ENCODE measurements at regions not wholly inside any gene's neighbourhood (a gene's known extent, or its start where the extent isn't known, plus 50 kb on each side); places are given as distances from the start of the nearest gene placed in this dataset.
A peak's percentile ranks its signal among the peaks of the same experiment; 100 is the strongest.
"Not testable (repeated sequence)": the region's sequence is repeated elsewhere in the genome, so short reads cannot be mapped to it uniquely, and the experiment has no call there.

- CTCF ChIA-PET: no interaction called here
Measured at GRCh38 chr7:67882843-67883242, 886.2 kb downstream of the TYW1 start.

GRCh38 chr7:67890316-67890715, 893.7 kb downstream of the TYW1 start:
- Mint-ChIP-seq H3K27me3 (no peaks in the 10 kb centered on the region), H3K4me1 (no peaks in the 10 kb centered on the region), H3K36me3 (no peaks in the 10 kb centered on the region), H3K9me3 (ENCODE audit: low read depth) (peaks cover 9% of the 10 kb centered on the region), H3K4me3 (no peak overlapping the region), H3K27ac (no peak overlapping the region)
- CTCF ChIA-PET: no interaction called here
- ATAC-seq (no peak), DNase-seq (no peak)

More at GRCh38 chr7:67882843-67883242, 886.2 kb downstream of the TYW1 start:
- H3K27me3 Mint-ChIP-seq: no peaks in the 10 kb centered on the region
- no peaks in the 10 kb centered on the region for H3K4me1 Mint-ChIP-seq
- no peak for ATAC-seq
- no peak overlapping the region for H3K4me3 Mint-ChIP-seq
- DNase-seq: no peak
- no peak overlapping the region for H3K27ac Mint-ChIP-seq
- no peaks in the 10 kb centered on the region for H3K36me3 Mint-ChIP-seq
- peaks cover 10% of the 10 kb centered on the region for H3K9me3 Mint-ChIP-seq (ENCODE audit: low read depth)

GRCh38 chr7:67894746-67895145, 898.1 kb downstream of the TYW1 start:
- ATAC-seq (no peak), DNase-seq (no peak)
- Mint-ChIP-seq H3K4me3 (no peak overlapping the region), H3K4me1 (no peaks in the 10 kb centered on the region), H3K27ac (no peak overlapping the region), H3K9me3 (ENCODE audit: low read depth) (peaks cover 19% of the 10 kb centered on the region), H3K36me3 (no peaks in the 10 kb centered on the region), H3K27me3 (no peaks in the 10 kb centered on the region)
- CTCF ChIA-PET: no interaction called here

- H3K4me1 Mint-ChIP-seq: no peaks in the 10 kb centered on the region
- no peak overlapping the region for H3K4me3 Mint-ChIP-seq
- no peak for ATAC-seq
- no peak for DNase-seq
- H3K27ac Mint-ChIP-seq: no peak overlapping the region
- peaks cover 23% of the 10 kb centered on the region for H3K9me3 Mint-ChIP-seq (ENCODE audit: low read depth)
- CTCF ChIA-PET: no interaction called here
- H3K27me3 Mint-ChIP-seq: no peaks in the 10 kb centered on the region
- no peaks in the 10 kb centered on the region for H3K36me3 Mint-ChIP-seq
Measured at GRCh38 chr7:67896721-67897120, 900.1 kb downstream of the TYW1 start.

GRCh38 chr7:67900456-67900855, 903.8 kb downstream of the TYW1 start:
- H3K27ac Mint-ChIP-seq: no peak overlapping the region

GRCh38 chr7:67901808-67902480, 905.3 kb downstream of the TYW1 start:
- CTCF ChIA-PET: no interaction called here
- Mint-ChIP-seq H3K9me3 (ENCODE audit: low read depth) (peaks cover 15% of the 10 kb centered on the region), H3K27ac (no peak overlapping the region), H3K36me3 (no peaks in the 10 kb centered on the region), H3K4me1 (no peaks in the 10 kb centered on the region), H3K27me3 (no peaks in the 10 kb centered on the region), H3K4me3 (no peak overlapping the region)
- DNase-seq (no peak), ATAC-seq (no peak)

More at GRCh38 chr7:67900456-67900855, 903.8 kb downstream of the TYW1 start:
- H3K4me1 Mint-ChIP-seq: no peaks in the 10 kb centered on the region
- CTCF ChIA-PET: no interaction called here
- no peak for DNase-seq
- no peak overlapping the region for H3K4me3 Mint-ChIP-seq
- H3K9me3 Mint-ChIP-seq (ENCODE audit: low read depth): peaks cover 18% of the 10 kb centered on the region
- H3K27me3 Mint-ChIP-seq: no peaks in the 10 kb centered on the region
- ATAC-seq: no peak
- H3K36me3 Mint-ChIP-seq: no peaks in the 10 kb centered on the region

GRCh38 chr7:67907792-67908191, 911.2 kb downstream of the TYW1 start:
- Mint-ChIP-seq H3K4me1 (no peaks in the 10 kb centered on the region), H3K36me3 (no peaks in the 10 kb centered on the region), H3K4me3 (no peak overlapping the region), H3K27me3 (no peaks in the 10 kb centered on the region), H3K9me3 (ENCODE audit: low read depth) (peaks cover 5% of the 10 kb centered on the region), H3K27ac (no peak overlapping the region)
- no peak for ATAC-seq
- CTCF ChIA-PET: no interaction called here
- DNase-seq: no peak

- ATAC-seq (no peak), DNase-seq (no peak)
- H3K9me3 Mint-ChIP-seq (ENCODE audit: low read depth): peaks cover 9% of the 10 kb centered on the region
- H3K27ac Mint-ChIP-seq: no peak overlapping the region
- H3K4me1 Mint-ChIP-seq: no peaks in the 10 kb centered on the region
- CTCF ChIA-PET: no interaction called here
- H3K4me3 Mint-ChIP-seq: no peak overlapping the region
- H3K36me3 Mint-ChIP-seq: no peaks in the 10 kb centered on the region
- no peaks in the 10 kb centered on the region for H3K27me3 Mint-ChIP-seq
Measured at GRCh38 chr7:67912437-67912836, 915.8 kb downstream of the TYW1 start.

GRCh38 chr7:67913604-67914003, 917.0 kb downstream of the TYW1 start:
- Mint-ChIP-seq H3K4me3 (no peak overlapping the region), H3K27me3 (no peaks in the 10 kb centered on the region), H3K4me1 (peaks cover 3% of the 10 kb centered on the region), H3K27ac (no peak overlapping the region), H3K9me3 (ENCODE audit: low read depth) (peaks cover 14% of the 10 kb centered on the region), H3K36me3 (peaks cover 3% of the 10 kb centered on the region)
- DNase-seq (no peak), ATAC-seq (no peak)
- CTCF ChIA-PET: no interaction called here

- H3K4me3 Mint-ChIP-seq, H3K27ac Mint-ChIP-seq, DNase-seq, ATAC-seq, H3K36me3 Mint-ChIP-seq, H3K27me3 Mint-ChIP-seq, CTCF ChIA-PET, H3K4me1 Mint-ChIP-seq: not testable (repeated sequence)
- peaks cover 11% of the 10 kb centered on the region for H3K9me3 Mint-ChIP-seq (ENCODE audit: low read depth)
Measured at GRCh38 chr7:67916111-67916510, 919.5 kb downstream of the TYW1 start.

- no peaks in the 10 kb centered on the region for H3K27me3 Mint-ChIP-seq
- no peak overlapping the region for H3K27ac Mint-ChIP-seq
- peaks cover 11% of the 10 kb centered on the region for H3K9me3 Mint-ChIP-seq (ENCODE audit: low read depth)
- peaks cover 3% of the 10 kb centered on the region for H3K36me3 Mint-ChIP-seq
- no peak for ATAC-seq
- no peak for DNase-seq
- CTCF ChIA-PET: no interaction called here
- peaks cover 3% of the 10 kb centered on the region for H3K4me1 Mint-ChIP-seq
- no peak overlapping the region for H3K4me3 Mint-ChIP-seq
Measured at GRCh38 chr7:67916571-67917436, 920.2 kb downstream of the TYW1 start.

GRCh38 chr7:67917437-67917755, 920.8 kb downstream of the TYW1 start:
- CTCF ChIA-PET: no interaction called here
- Mint-ChIP-seq H3K36me3 (peaks cover 3% of the 10 kb centered on the region), H3K9me3 (ENCODE audit: low read depth) (peaks cover 11% of the 10 kb centered on the region), H3K27ac (no peak overlapping the region), H3K27me3 (no peaks in the 10 kb centered on the region), H3K4me1 (peaks cover 3% of the 10 kb centered on the region), H3K4me3 (no peak overlapping the region)
- ATAC-seq (no peak), DNase-seq (no peak)

- Mint-ChIP-seq H3K9me3 (ENCODE audit: low read depth) (peaks cover 11% of the 10 kb centered on the region), H3K36me3 (peaks cover 3% of the 10 kb centered on the region), H3K4me1 (peaks cover 3% of the 10 kb centered on the region), H3K27me3 (no peaks in the 10 kb centered on the region), H3K4me3 (no peak overlapping the region), H3K27ac (peak overlapping the region; percentile 61)
- DNase-seq: no peak
- ATAC-seq: no peak
- CTCF ChIA-PET: no interaction called here
Measured at GRCh38 chr7:67918158-67918557, 921.5 kb downstream of the TYW1 start.

- H3K27ac Mint-ChIP-seq: no peak overlapping the region
- DNase-seq: no peak
- no peak overlapping the region for H3K4me3 Mint-ChIP-seq
- ATAC-seq: no peak
- peaks cover under 1% of the 10 kb centered on the region for H3K4me1 Mint-ChIP-seq
- no peaks in the 10 kb centered on the region for H3K36me3 Mint-ChIP-seq
- CTCF ChIA-PET: no interaction called here
- no peaks in the 10 kb centered on the region for H3K27me3 Mint-ChIP-seq
- H3K9me3 Mint-ChIP-seq (ENCODE audit: low read depth): peaks cover 5% of the 10 kb centered on the region
Measured at GRCh38 chr7:67923286-67923685, 926.7 kb downstream of the TYW1 start.
